Caco-2 (cell line): ENCODE measurements at regions not wholly inside any gene's neighbourhood (a gene's known extent, or its start where the extent isn't known, plus 50 kb on each side); places are given as distances from the start of the nearest gene placed in this dataset.

Experiments used
- BruUV-seq: library from RNA; stranded (reverse); fragments of 400-500 nt; replicated peaks from 2 replicates; lab custom pipeline; 2021; lab: Mats Ljungman, UMichigan
- CTCF ChIA-PET: fragments of 300-600 bp; sonication (Branson Sonifier 250); formaldehyde crosslinking; loops from one replicate; lab custom pipeline; 2022; ENCODE audit warnings: antibody characterized with exemption; lab: Charles Lee
- POLR2A ChIA-PET: fragments of 300-600 bp; sonication (Branson Sonifier 250); formaldehyde crosslinking; loops from one replicate; lab custom pipeline; 2022; ENCODE audit warnings: antibody characterized with exemption; lab: Charles Lee
- DNase-seq, 2 experiments: peaks; one replicate each; pipeline versions ENCODE4 v3.0.0 to v3.0.0-alpha.2; 2020 to 2022
- H3K27me3 ChIP-seq: replicated peaks from 2 replicates; pipeline ENCODE4 v1.6.0; 2011; ENCODE audit warnings: low read length; ENCODE audit not compliant: control insufficient read depth, insufficient read depth
- H3K36me3 ChIP-seq: 2 replicates; pipeline ENCODE4 v1.5.1; 2011; ENCODE audit warnings: low read length; ENCODE audit not compliant: control insufficient read depth, insufficient read depth
- H3K4me1 ChIP-seq: fragments of 250-450 bp; sonication (Bioruptor Pico); 2 replicates; pipeline ENCODE4 v1.5.1; 2020; ENCODE audit warnings: mild to moderate bottlenecking
- H3K4me3 ChIP-seq: 2 replicates; pipeline ENCODE4 v1.5.1; 2011; ENCODE audit warnings: low read depth, mild to moderate bottlenecking, control low read depth, low read length
- H3K9me3 ChIP-seq: fragments of 250-450 bp; sonication (Bioruptor Pico); 2 replicates; pipeline ENCODE4 v1.5.1; 2020; ENCODE audit warnings: mild to moderate bottlenecking, moderate library complexity
- H3K27ac Mint-ChIP-seq: one replicate; pipeline ENCODE4 v1.8.0; 2022; ENCODE audit warnings: mixed read lengths; ENCODE audit not compliant: unreplicated experiment
- H3K27me3 Mint-ChIP-seq: one replicate; pipeline ENCODE4 v1.8.0; 2022; ENCODE audit warnings: mixed read lengths; ENCODE audit not compliant: insufficient read depth, unreplicated experiment
- H3K36me3 Mint-ChIP-seq: one replicate; pipeline ENCODE4 v1.8.0; 2022; ENCODE audit warnings: mild to moderate bottlenecking, mixed read lengths; ENCODE audit not compliant: insufficient read depth, unreplicated experiment
- H3K4me1 Mint-ChIP-seq: one replicate; pipeline ENCODE4 v1.8.0; 2022; ENCODE audit warnings: low read depth, mixed read lengths; ENCODE audit not compliant: unreplicated experiment
- H3K4me3 Mint-ChIP-seq: one replicate; pipeline ENCODE4 v1.8.0; 2022; ENCODE audit warnings: mild to moderate bottlenecking, moderate library complexity, mixed read lengths; ENCODE audit not compliant: unreplicated experiment
- H3K9me3 Mint-ChIP-seq: one replicate; pipeline ENCODE4 v1.8.0; 2022; ENCODE audit warnings: mixed read lengths; ENCODE audit not compliant: unreplicated experiment
- CTCF ChIP-seq, 2 experiments: fragments of 200-600 bp in 1 of 2; IDR thresholded peaks; 1 replicate in 1 of 2; 2 replicates in 1 of 2; pipeline versions ENCODE4 v1.5.1 to v1.8.0; 2011 to 2022; ENCODE audit warnings: antibody characterized with exemption in 1 of 2, control low read depth in 1 of 2, inconsistent platforms in 1 of 2, low read depth in 1 of 2, low read length in 1 of 2, mild to moderate bottlenecking in 1 of 2, moderate library complexity in 1 of 2; ENCODE audit not compliant: insufficient read depth in 1 of 2, severe bottlenecking in 1 of 2, unreplicated experiment in 1 of 2
- intact Hi-C: fragments of 100-400 bp; cut with micrococcal nuclease; formaldehyde crosslinking; loops from one replicate; pipeline ENCODE4 v1.10.0; 2022; ENCODE audit not compliant: unreplicated experiment

GRCh38 chr5:167880420-167880819 is 411.0 kb upstream of the WWC1 start:
- H3K9me3 Mint-ChIP-seq: no peaks in the 10 kb centered on the region
- Histone ChIP-seq H3K36me3 (no peaks in the 10 kb centered on the region), H3K27me3 (no peaks in the 10 kb centered on the region), H3K4me1 (no peaks in the 10 kb centered on the region), H3K4me3 (no peak overlapping the region), H3K9me3 (no peaks in the 10 kb centered on the region)
- POLR2A ChIA-PET: no interaction called here
- H3K27ac Mint-ChIP-seq: no peak overlapping the region
- intact Hi-C loops: no loop called here
- no peaks in the 10 kb centered on the region for H3K36me3 Mint-ChIP-seq
- no peak for TF ChIP-seq CTCF (IDR thresholded peaks at IDR 0.05; ENCODE audit: insufficient read depth in 1 of 2, low read depth in 1 of 2, low read length in 1 of 2, severe bottlenecking in 1 of 2, unreplicated experiment in 1 of 2)
- CTCF ChIA-PET: no interaction called here
- H3K27me3 Mint-ChIP-seq: no peaks in the 10 kb centered on the region
- BruUV-seq: no TSS peak
- no peak for DNase-seq
- no peaks in the 10 kb centered on the region for H3K4me1 Mint-ChIP-seq
- no peak overlapping the region for H3K4me3 Mint-ChIP-seq

- no peak for DNase-seq
- POLR2A ChIA-PET: no interaction called here
- no TSS peak for BruUV-seq
- no peak overlapping the region for H3K27ac Mint-ChIP-seq
- Histone ChIP-seq H3K27me3 (no peaks in the 10 kb centered on the region), H3K36me3 (no peaks in the 10 kb centered on the region), H3K4me1 (no peaks in the 10 kb centered on the region), H3K4me3 (no peak overlapping the region), H3K9me3 (no peaks in the 10 kb centered on the region)
- no peaks in the 10 kb centered on the region for H3K4me1 Mint-ChIP-seq
- H3K27me3 Mint-ChIP-seq: no peaks in the 10 kb centered on the region
- intact Hi-C loops: no loop called here
- H3K4me3 Mint-ChIP-seq: no peak overlapping the region
- no peaks in the 10 kb centered on the region for H3K9me3 Mint-ChIP-seq
- CTCF ChIA-PET: no interaction called here
- no peak for TF ChIP-seq CTCF (IDR thresholded peaks at IDR 0.05; ENCODE audit: insufficient read depth in 1 of 2, low read depth in 1 of 2, low read length in 1 of 2, severe bottlenecking in 1 of 2, unreplicated experiment in 1 of 2)
- no peaks in the 10 kb centered on the region for H3K36me3 Mint-ChIP-seq
Observed at GRCh38 chr5:167881041-167881440, 410.4 kb upstream of the WWC1 start.

- DNase-seq: no peak
- Histone ChIP-seq H3K4me3 (no peak overlapping the region), H3K4me1 (peaks cover 5% of the 10 kb centered on the region), H3K36me3 (no peaks in the 10 kb centered on the region), H3K9me3 (no peaks in the 10 kb centered on the region), H3K27me3 (no peaks in the 10 kb centered on the region)
- CTCF ChIA-PET: no interaction called here
- TF ChIP-seq CTCF (IDR thresholded peaks at IDR 0.05; ENCODE audit: insufficient read depth in 1 of 2, low read depth in 1 of 2, low read length in 1 of 2, severe bottlenecking in 1 of 2, unreplicated experiment in 1 of 2): no peak
- no TSS peak for BruUV-seq
- peaks cover 10% of the 10 kb centered on the region for H3K9me3 Mint-ChIP-seq
- no peak overlapping the region for H3K4me3 Mint-ChIP-seq
- H3K27me3 Mint-ChIP-seq: no peaks in the 10 kb centered on the region
- POLR2A ChIA-PET: no interaction called here
- H3K27ac Mint-ChIP-seq: no peak overlapping the region
- H3K4me1 Mint-ChIP-seq: peaks cover 13% of the 10 kb centered on the region
- intact Hi-C loops: no loop called here
- H3K36me3 Mint-ChIP-seq: no peaks in the 10 kb centered on the region
Observed at GRCh38 chr5:167886196-167886595, 405.2 kb upstream of the WWC1 start.
